ENCODE measurements at regions not wholly inside any gene's neighbourhood (a gene's known extent, or its start where the extent isn't known, plus 50 kb on each side); places are given as distances from the start of the nearest gene placed in this dataset.

- no peak overlapping the region for H3K4me3 ChIP-seq (ENCODE audit: low read depth, low read length)
- TF ChIP-seq CTCF (IDR thresholded peaks at IDR 0.05; ENCODE audit: low read depth, low read length) = no peak
Observed at GRCh38 chr2:19804639-19805260, 97.0 kb downstream of the TTC32 start.

GRCh38 chr2:19802086-19802841 lies 99.5 kb downstream of the TTC32 start:
- TF ChIP-seq CTCF (IDR thresholded peaks at IDR 0.05; ENCODE audit: low read depth, low read length) = no peak
- H3K4me3 ChIP-seq (ENCODE audit: low read depth, low read length) = no peak overlapping the region

GRCh38 chr2:19801367-19802080 lies 100.3 kb downstream of the TTC32 start:
- H3K4me3 ChIP-seq (ENCODE audit: low read depth, low read length) = no peak overlapping the region
- no peak for TF ChIP-seq CTCF (IDR thresholded peaks at IDR 0.05; ENCODE audit: low read depth, low read length)

- no peak for TF ChIP-seq CTCF (IDR thresholded peaks at IDR 0.05; ENCODE audit: low read depth, low read length)
- H3K4me3 ChIP-seq (ENCODE audit: low read depth, low read length) = no peak overlapping the region
Observed at GRCh38 chr2:19800796-19801195, 101.0 kb downstream of the TTC32 start.

- TF ChIP-seq CTCF (IDR thresholded peaks at IDR 0.05; ENCODE audit: low read depth, low read length) = no peak
- no peak overlapping the region for H3K4me3 ChIP-seq (ENCODE audit: low read depth, low read length)
Observed at GRCh38 chr2:19799881-19800780, 101.7 kb downstream of the TTC32 start.

GRCh38 chr2:19797871-19798270 lies 103.9 kb downstream of the TTC32 start:
- no peak overlapping the region for H3K4me3 ChIP-seq (ENCODE audit: low read depth, low read length)
- TF ChIP-seq CTCF (IDR thresholded peaks at IDR 0.05; ENCODE audit: low read depth, low read length) = no peak

Data from WI38 (cell line).